ENCODE measurements at regions not wholly inside any gene's neighbourhood (a gene's known extent, or its start where the extent isn't known, plus 50 kb on each side); places are given as distances from the start of the nearest gene placed in this dataset.

DNA sequence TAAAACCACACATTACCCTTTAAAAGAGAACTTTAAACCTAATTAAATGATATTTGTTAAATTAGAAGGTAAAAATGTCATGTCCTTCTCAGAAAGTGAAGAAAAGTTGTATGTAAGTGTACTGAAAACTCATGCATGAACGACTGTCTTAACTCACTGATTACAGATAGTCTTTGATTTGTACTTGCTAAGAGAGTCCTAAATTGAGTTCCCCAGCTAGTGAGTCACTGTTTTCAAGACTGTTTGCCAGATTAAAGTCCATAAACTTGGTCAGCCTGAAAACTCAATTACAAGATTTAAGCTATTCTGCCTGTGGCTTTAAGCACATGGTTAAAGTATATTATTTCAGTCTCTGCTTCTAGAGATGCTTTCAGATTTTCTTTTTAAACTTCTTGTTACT, 124.9 kb upstream of the ZCCHC13 start:
- TF ChIP-seq CTCF (IDR thresholded peaks at IDR 0.05 in 4 of 5, conservative IDR thresholded peaks at IDR 0.05 in 1 of 5) (no peak), POLR2A (IDR thresholded peaks at IDR 0.05) (no peak)
